ENCODE measurements at regions not wholly inside any gene's neighbourhood (a gene's known extent, or its start where the extent isn't known, plus 50 kb on each side); places are given as distances from the start of the nearest gene placed in this dataset.

DNA sequence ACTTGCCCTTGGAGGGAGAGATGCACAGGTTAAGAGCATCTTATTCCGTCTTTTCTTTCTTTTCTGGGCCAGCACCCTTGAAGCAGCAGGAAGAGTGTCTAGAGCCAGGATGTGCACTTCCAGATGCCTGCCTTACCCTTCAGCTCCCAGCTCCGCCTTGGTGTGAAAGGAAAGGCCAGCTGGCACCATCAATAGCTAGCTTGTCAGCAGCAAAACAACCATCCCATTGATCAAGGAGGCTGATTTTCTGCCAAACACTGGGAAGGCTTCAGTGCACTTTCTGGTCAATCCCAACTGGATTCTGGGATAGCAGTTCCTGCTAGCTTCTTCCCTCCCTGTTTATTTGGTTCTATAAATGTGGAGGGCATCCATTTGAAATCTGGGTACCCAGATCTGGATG lies 110.9 kb upstream of the GALNT15 start:
- H3K9ac ChIP-seq (ENCODE audit: insufficient read length, low read depth), result no peak overlapping the region

DNA sequence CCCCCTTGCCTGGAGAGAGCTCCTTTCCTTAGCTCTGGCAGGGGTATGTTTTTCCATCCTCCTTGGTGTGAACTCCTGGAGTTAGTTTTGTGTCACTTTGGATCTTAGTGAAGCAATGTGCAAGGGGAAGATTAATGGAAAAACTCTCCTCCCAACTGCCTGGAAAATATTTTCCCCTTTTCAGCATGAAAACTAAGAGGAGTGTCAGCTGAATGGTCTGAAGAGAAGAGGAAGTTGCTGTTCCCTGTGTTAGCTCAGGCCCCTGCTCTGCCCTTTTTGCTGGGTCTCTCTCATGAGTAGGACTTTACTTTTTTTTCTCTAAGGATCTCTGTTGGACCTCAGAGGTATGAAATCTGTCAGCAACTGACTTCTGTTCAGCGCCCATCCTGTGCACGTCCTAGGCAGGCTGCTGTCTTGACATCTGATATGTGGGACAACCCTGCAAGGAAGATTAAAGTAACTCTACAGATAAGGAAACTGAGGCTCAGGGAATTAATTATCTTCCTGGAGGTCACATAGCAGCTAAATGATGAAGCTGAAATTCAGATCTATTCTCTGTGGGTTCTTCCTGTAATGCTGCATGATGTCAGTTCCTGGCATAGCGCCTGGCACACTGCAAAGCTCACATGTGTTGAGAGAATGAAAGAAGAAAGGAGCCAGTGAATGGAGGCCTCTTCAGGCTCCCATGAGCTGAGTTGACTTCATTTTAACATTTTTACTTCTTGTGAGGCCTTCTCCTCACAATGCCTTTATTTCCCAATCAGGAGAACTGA lies 109.7 kb upstream of the GALNT15 start:
- no peak for DNase-seq (ENCODE audit: low read depth, low spot score)
- Histone ChIP-seq H3K27me3 (ENCODE audit: insufficient read depth, insufficient read length) (no peaks in the 10 kb centered on the region), H3K4me1 (ENCODE audit: insufficient read depth, insufficient read length) (peaks cover 5% of the 10 kb centered on the region), H3K9me3 (ENCODE audit: insufficient read depth, low read length) (no peaks in the 10 kb centered on the region), H3K4me3 (ENCODE audit: insufficient read length, low read depth) (no peak overlapping the region), H3K9ac (ENCODE audit: insufficient read length, low read depth) (no peak overlapping the region), H3K36me3 (ENCODE audit: insufficient read depth, insufficient read length, low read length) (no peaks in the 10 kb centered on the region)
- TF ChIP-seq YY1 (IDR thresholded peaks at IDR 0.05; ENCODE audit: insufficient read depth, insufficient read length) (no peak), ZNF274 (IDR thresholded peaks at IDR 0.05; ENCODE audit: low read depth, low read length) (no peak), SUZ12 (IDR thresholded peaks at IDR 0.05; ENCODE audit: extremely low read depth, insufficient read depth, insufficient read length) (no peak)

More for the DNA sequence above, 110.9 kb upstream of the GALNT15 start:
- Histone ChIP-seq H3K36me3 (ENCODE audit: insufficient read depth, insufficient read length, low read length) (no peaks in the 10 kb centered on the region), H3K4me3 (ENCODE audit: insufficient read length, low read depth) (no peak overlapping the region), H3K4me1 (ENCODE audit: insufficient read depth, insufficient read length) (peaks cover 5% of the 10 kb centered on the region), H3K9me3 (ENCODE audit: insufficient read depth, low read length) (no peaks in the 10 kb centered on the region), H3K27me3 (ENCODE audit: insufficient read depth, insufficient read length) (no peaks in the 10 kb centered on the region)
- no peak for DNase-seq (ENCODE audit: low read depth, low spot score)
- TF ChIP-seq SUZ12 (IDR thresholded peaks at IDR 0.05; ENCODE audit: extremely low read depth, insufficient read depth, insufficient read length) (no peak), ZNF274 (IDR thresholded peaks at IDR 0.05; ENCODE audit: low read depth, low read length) (no peak), YY1 (IDR thresholded peaks at IDR 0.05; ENCODE audit: insufficient read depth, insufficient read length) (no peak)

DNA sequence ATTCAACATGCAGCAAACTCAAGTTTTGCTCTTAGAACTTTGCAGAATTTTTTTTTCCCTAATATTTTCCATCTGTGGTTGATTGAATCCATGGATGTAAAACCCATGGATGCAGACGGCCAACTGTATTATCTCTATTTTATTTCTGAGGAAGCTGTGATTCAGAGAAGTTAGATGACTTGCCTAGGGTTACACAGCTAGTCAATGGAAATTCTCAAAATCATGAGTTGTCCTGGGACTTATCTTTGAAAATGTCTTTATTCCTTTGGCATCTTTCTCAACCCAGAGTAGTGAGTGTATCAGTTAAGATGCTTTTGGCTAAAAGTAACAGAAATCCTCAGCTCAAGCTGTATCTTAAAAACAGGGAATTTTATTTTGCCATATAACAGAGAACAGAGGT lies 107.9 kb upstream of the GALNT15 start:
- Histone ChIP-seq H3K4me3 (ENCODE audit: insufficient read length, low read depth) (no peak overlapping the region), H3K36me3 (ENCODE audit: insufficient read depth, insufficient read length, low read length) (no peaks in the 10 kb centered on the region), H3K27me3 (ENCODE audit: insufficient read depth, insufficient read length) (no peaks in the 10 kb centered on the region), H3K4me1 (ENCODE audit: insufficient read depth, insufficient read length) (no peaks in the 10 kb centered on the region), H3K9ac (ENCODE audit: insufficient read length, low read depth) (no peak overlapping the region), H3K9me3 (ENCODE audit: insufficient read depth, low read length) (no peaks in the 10 kb centered on the region; the same call in 1 of the 2 replicates)
- DNase-seq (ENCODE audit: low read depth, low spot score), result no peak
- TF ChIP-seq SUZ12 (IDR thresholded peaks at IDR 0.05; ENCODE audit: extremely low read depth, insufficient read depth, insufficient read length) (no peak), ZNF274 (IDR thresholded peaks at IDR 0.05; ENCODE audit: low read depth, low read length) (no peak), YY1 (IDR thresholded peaks at IDR 0.05; ENCODE audit: insufficient read depth, insufficient read length) (no peak)

DNA sequence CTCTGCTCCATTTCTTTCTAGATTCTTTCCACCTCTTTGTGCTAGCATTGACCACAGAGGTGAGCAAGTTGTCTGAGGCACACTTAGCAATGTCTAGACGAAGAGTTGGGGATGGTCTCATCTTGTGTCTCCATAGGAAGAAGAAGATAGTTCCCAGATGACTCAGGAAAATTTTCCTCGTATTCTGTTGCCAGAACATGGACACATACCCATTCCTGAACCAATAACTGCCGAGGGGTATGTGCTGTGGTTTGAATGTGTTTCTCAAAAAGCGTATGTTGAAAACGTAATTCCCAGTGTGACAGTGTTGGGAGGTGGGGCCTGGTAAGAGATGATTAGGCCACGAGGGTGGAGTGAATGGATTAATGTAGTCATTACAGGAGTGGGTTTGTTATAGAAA lies 107.5 kb upstream of the GALNT15 start:
- no peak overlapping the region for H3K9ac ChIP-seq (ENCODE audit: insufficient read length, low read depth)
- no peak overlapping the region for H3K4me3 ChIP-seq (ENCODE audit: insufficient read length, low read depth)
- H3K9me3 ChIP-seq (ENCODE audit: insufficient read depth, low read length), result no peaks in the 10 kb centered on the region; the same call in 1 of the 2 replicates
- no peak for DNase-seq (ENCODE audit: low read depth, low spot score)
- no peaks in the 10 kb centered on the region for H3K27me3 ChIP-seq (ENCODE audit: insufficient read depth, insufficient read length)
- H3K36me3 ChIP-seq (ENCODE audit: insufficient read depth, insufficient read length, low read length), result no peaks in the 10 kb centered on the region
- TF ChIP-seq ZNF274 (IDR thresholded peaks at IDR 0.05; ENCODE audit: low read depth, low read length) (no peak), SUZ12 (IDR thresholded peaks at IDR 0.05; ENCODE audit: extremely low read depth, insufficient read depth, insufficient read length) (no peak), YY1 (IDR thresholded peaks at IDR 0.05; ENCODE audit: insufficient read depth, insufficient read length) (no peak)
- no peaks in the 10 kb centered on the region for H3K4me1 ChIP-seq (ENCODE audit: insufficient read depth, insufficient read length)

DNA sequence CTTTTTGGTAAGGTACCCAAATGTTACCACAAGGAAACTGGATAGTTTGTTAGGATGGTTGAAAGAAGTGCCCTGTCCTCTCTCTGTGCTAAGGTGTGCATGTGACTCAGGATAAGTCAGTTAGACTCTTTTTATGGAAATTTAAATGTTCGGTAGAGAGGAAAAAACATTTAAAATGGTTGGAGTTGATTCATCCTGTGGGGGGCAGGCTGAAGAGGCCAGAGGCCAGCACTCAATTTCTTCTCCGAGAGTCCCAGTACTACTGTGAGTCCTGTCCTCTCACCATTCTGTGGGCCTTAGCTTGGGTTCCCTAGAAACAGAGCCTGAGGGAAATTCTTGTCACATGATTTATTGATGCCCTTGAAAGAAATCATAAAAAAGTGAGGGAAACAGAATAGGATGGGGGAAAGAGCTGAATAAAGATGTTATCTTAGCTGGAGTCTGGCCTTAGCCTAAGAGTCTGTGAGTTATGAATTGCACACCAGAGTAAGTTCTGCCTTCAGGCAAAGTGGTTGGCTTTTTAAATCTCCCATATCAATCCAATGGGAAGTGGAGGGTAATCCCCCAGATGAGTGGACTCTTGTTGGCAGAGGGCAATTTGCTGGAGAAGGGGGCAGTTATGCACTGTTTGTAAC lies 106.5 kb upstream of the GALNT15 start:
- no peak overlapping the region for H3K4me3 ChIP-seq (ENCODE audit: insufficient read length, low read depth)
- no peaks in the 10 kb centered on the region for H3K36me3 ChIP-seq (ENCODE audit: insufficient read depth, insufficient read length, low read length)
- H3K4me1 ChIP-seq (ENCODE audit: insufficient read depth, insufficient read length), result no peaks in the 10 kb centered on the region
- no peaks in the 10 kb centered on the region for H3K27me3 ChIP-seq (ENCODE audit: insufficient read depth, insufficient read length)
- no peaks in the 10 kb centered on the region; the same call in 1 of the 2 replicates for H3K9me3 ChIP-seq (ENCODE audit: insufficient read depth, low read length)
- no peak for TF ChIP-seq SUZ12 (IDR thresholded peaks at IDR 0.05; ENCODE audit: extremely low read depth, insufficient read depth, insufficient read length)
- no peak for TF ChIP-seq YY1 (IDR thresholded peaks at IDR 0.05; ENCODE audit: insufficient read depth, insufficient read length)
- no peak for TF ChIP-seq ZNF274 (IDR thresholded peaks at IDR 0.05; ENCODE audit: low read depth, low read length)
- DNase-seq (ENCODE audit: low read depth, low spot score), result no peak
- no peak overlapping the region for H3K9ac ChIP-seq (ENCODE audit: insufficient read length, low read depth)

GRCh38 chr3:16069149-16069922 lies 105.1 kb upstream of the GALNT15 start:
- Histone ChIP-seq H3K4me3 (ENCODE audit: insufficient read length, low read depth) (no peak overlapping the region), H3K27me3 (ENCODE audit: insufficient read depth, insufficient read length) (no peaks in the 10 kb centered on the region), H3K4me1 (ENCODE audit: insufficient read depth, insufficient read length) (no peaks in the 10 kb centered on the region), H3K9ac (ENCODE audit: insufficient read length, low read depth) (no peak overlapping the region), H3K9me3 (ENCODE audit: insufficient read depth, low read length) (no peaks in the 10 kb centered on the region; the same call in 1 of the 2 replicates), H3K36me3 (ENCODE audit: insufficient read depth, insufficient read length, low read length) (no peaks in the 10 kb centered on the region)
- TF ChIP-seq YY1 (IDR thresholded peaks at IDR 0.05; ENCODE audit: insufficient read depth, insufficient read length), result no peak
- TF ChIP-seq ZNF274 (IDR thresholded peaks at IDR 0.05; ENCODE audit: low read depth, low read length), result no peak
- TF ChIP-seq SUZ12 (IDR thresholded peaks at IDR 0.05; ENCODE audit: extremely low read depth, insufficient read depth, insufficient read length), result no peak
- no peak for DNase-seq (ENCODE audit: low read depth, low spot score)
